ENCODE measurements at regions not wholly inside any gene's neighbourhood (a gene's known extent, or its start where the extent isn't known, plus 50 kb on each side); places are given as distances from the start of the nearest gene placed in this dataset.

- no peaks in the 10 kb centered on the region for H3K9me3 ChIP-seq (ENCODE audit: control insufficient read depth, low read length)
- H3K4me3 ChIP-seq (ENCODE audit: extremely low read depth, insufficient read depth, low read length, poor library complexity, severe bottlenecking) = no peak overlapping the region
- H3K36me3 ChIP-seq (ENCODE audit: control insufficient read depth, insufficient read depth, low read length) = no peaks in the 10 kb centered on the region
- no peak overlapping the region for H3K27ac ChIP-seq (ENCODE audit: low read depth, low read length, severe bottlenecking)
- no peaks in the 10 kb centered on the region for H3K4me1 ChIP-seq (ENCODE audit: control insufficient read depth, insufficient read depth, low read length, poor library complexity, severe bottlenecking)
- WGBS, 2 experiments (ENCODE audit: insufficient coverage in 2 of 2) = 60% methylated on average over 2 of the region's 4 CpGs; no CpG with 5 or more reads in 1 of the 2 experiments
Observed at GRCh38 chr5:61245486-61245885, 83.2 kb upstream of the SMIM15 start.

- no peak overlapping the region for H3K27ac ChIP-seq (ENCODE audit: low read depth, low read length, severe bottlenecking)
- 84 to 92% methylated on average over 4 to 7 of the region's 9 CpGs for WGBS, 2 experiments (ENCODE audit: insufficient coverage in 2 of 2)
- no peaks in the 10 kb centered on the region for H3K4me1 ChIP-seq (ENCODE audit: control insufficient read depth, insufficient read depth, low read length, poor library complexity, severe bottlenecking)
- H3K4me3 ChIP-seq (ENCODE audit: extremely low read depth, insufficient read depth, low read length, poor library complexity, severe bottlenecking) = no peak overlapping the region
- no peaks in the 10 kb centered on the region for H3K9me3 ChIP-seq (ENCODE audit: control insufficient read depth, low read length)
- H3K36me3 ChIP-seq (ENCODE audit: control insufficient read depth, insufficient read depth, low read length) = no peaks in the 10 kb centered on the region
Observed at GRCh38 chr5:61245936-61246335, 83.7 kb upstream of the SMIM15 start.

GRCh38 chr5:61246768-61247307, 84.6 kb upstream of the SMIM15 start:
- Histone ChIP-seq H3K4me3 (ENCODE audit: extremely low read depth, insufficient read depth, low read length, poor library complexity, severe bottlenecking) (no peak overlapping the region), H3K36me3 (ENCODE audit: control insufficient read depth, insufficient read depth, low read length) (no peaks in the 10 kb centered on the region), H3K9me3 (ENCODE audit: control insufficient read depth, low read length) (no peaks in the 10 kb centered on the region), H3K4me1 (ENCODE audit: control insufficient read depth, insufficient read depth, low read length, poor library complexity, severe bottlenecking) (no peaks in the 10 kb centered on the region), H3K27ac (ENCODE audit: low read depth, low read length, severe bottlenecking) (no peak overlapping the region)
- 94 to 100% methylated on average over 4 to 5 of the region's 6 CpGs for WGBS, 2 experiments (ENCODE audit: insufficient coverage in 2 of 2)

GRCh38 chr5:61251874-61252642, 80.0 kb upstream of the ZSWIM6 start:
- H3K9me3 ChIP-seq (ENCODE audit: control insufficient read depth, low read length) = no peaks in the 10 kb centered on the region
- H3K4me1 ChIP-seq (ENCODE audit: control insufficient read depth, insufficient read depth, low read length, poor library complexity, severe bottlenecking) = no peaks in the 10 kb centered on the region
- H3K27ac ChIP-seq (ENCODE audit: low read depth, low read length, severe bottlenecking) = no peak overlapping the region
- no peak overlapping the region for H3K4me3 ChIP-seq (ENCODE audit: extremely low read depth, insufficient read depth, low read length, poor library complexity, severe bottlenecking)
- WGBS, 2 experiments (ENCODE audit: insufficient coverage in 2 of 2) = 83 to 85% methylated on average over 7 to 9 of the region's 11 CpGs
- no peaks in the 10 kb centered on the region for H3K36me3 ChIP-seq (ENCODE audit: control insufficient read depth, insufficient read depth, low read length)

GRCh38 chr5:61252643-61252925, 79.5 kb upstream of the ZSWIM6 start:
- Histone ChIP-seq H3K4me3 (ENCODE audit: extremely low read depth, insufficient read depth, low read length, poor library complexity, severe bottlenecking) (no peak overlapping the region), H3K27ac (ENCODE audit: low read depth, low read length, severe bottlenecking) (no peak overlapping the region), H3K36me3 (ENCODE audit: control insufficient read depth, insufficient read depth, low read length) (no peaks in the 10 kb centered on the region), H3K9me3 (ENCODE audit: control insufficient read depth, low read length) (no peaks in the 10 kb centered on the region), H3K4me1 (ENCODE audit: control insufficient read depth, insufficient read depth, low read length, poor library complexity, severe bottlenecking) (no peaks in the 10 kb centered on the region)
- WGBS, 2 experiments (ENCODE audit: insufficient coverage in 2 of 2) = 95 to 98% methylated on average over 6 to 7 of the region's 7 CpGs

GRCh38 chr5:61253547-61253946, 78.5 kb upstream of the ZSWIM6 start:
- WGBS, 2 experiments (ENCODE audit: insufficient coverage in 2 of 2) = 74 to 100% methylated on average over 3 of the region's 3 CpGs
- no peaks in the 10 kb centered on the region for H3K4me1 ChIP-seq (ENCODE audit: control insufficient read depth, insufficient read depth, low read length, poor library complexity, severe bottlenecking)
- H3K27ac ChIP-seq (ENCODE audit: low read depth, low read length, severe bottlenecking) = no peak overlapping the region

GRCh38 chr5:61254969-61255555, 77.0 kb upstream of the ZSWIM6 start:
- WGBS, 2 experiments (ENCODE audit: insufficient coverage in 2 of 2) = 90 to 93% methylated on average over 2 of the region's 3 CpGs
- H3K4me1 ChIP-seq (ENCODE audit: control insufficient read depth, insufficient read depth, low read length, poor library complexity, severe bottlenecking) = no peaks in the 10 kb centered on the region
- H3K27ac ChIP-seq (ENCODE audit: low read depth, low read length, severe bottlenecking) = no peak overlapping the region
- no peak overlapping the region for H3K4me3 ChIP-seq (ENCODE audit: extremely low read depth, insufficient read depth, low read length, poor library complexity, severe bottlenecking)
- H3K9me3 ChIP-seq (ENCODE audit: control insufficient read depth, low read length) = no peaks in the 10 kb centered on the region
- no peaks in the 10 kb centered on the region for H3K36me3 ChIP-seq (ENCODE audit: control insufficient read depth, insufficient read depth, low read length)

More at GRCh38 chr5:61253547-61253946, 78.5 kb upstream of the ZSWIM6 start:
- no peaks in the 10 kb centered on the region for H3K9me3 ChIP-seq (ENCODE audit: control insufficient read depth, low read length)
- H3K4me3 ChIP-seq (ENCODE audit: extremely low read depth, insufficient read depth, low read length, poor library complexity, severe bottlenecking) = no peak overlapping the region
- H3K36me3 ChIP-seq (ENCODE audit: control insufficient read depth, insufficient read depth, low read length) = no peaks in the 10 kb centered on the region

- no CpG with 5 or more reads among the region's 1 CpG for WGBS, 2 experiments (ENCODE audit: insufficient coverage in 2 of 2)
- Histone ChIP-seq H3K4me3 (ENCODE audit: extremely low read depth, insufficient read depth, low read length, poor library complexity, severe bottlenecking) (no peak overlapping the region), H3K4me1 (ENCODE audit: control insufficient read depth, insufficient read depth, low read length, poor library complexity, severe bottlenecking) (no peaks in the 10 kb centered on the region), H3K27ac (ENCODE audit: low read depth, low read length, severe bottlenecking) (no peak overlapping the region), H3K9me3 (ENCODE audit: control insufficient read depth, low read length) (no peaks in the 10 kb centered on the region), H3K36me3 (ENCODE audit: control insufficient read depth, insufficient read depth, low read length) (no peaks in the 10 kb centered on the region)
Observed at GRCh38 chr5:61256474-61256873, 75.6 kb upstream of the ZSWIM6 start.

- Histone ChIP-seq H3K36me3 (ENCODE audit: control insufficient read depth, insufficient read depth, low read length) (no peaks in the 10 kb centered on the region), H3K4me1 (ENCODE audit: control insufficient read depth, insufficient read depth, low read length, poor library complexity, severe bottlenecking) (no peaks in the 10 kb centered on the region), H3K27ac (ENCODE audit: low read depth, low read length, severe bottlenecking) (no peak overlapping the region), H3K9me3 (ENCODE audit: control insufficient read depth, low read length) (no peaks in the 10 kb centered on the region), H3K4me3 (ENCODE audit: extremely low read depth, insufficient read depth, low read length, poor library complexity, severe bottlenecking) (no peak overlapping the region)
- WGBS, 2 experiments (ENCODE audit: insufficient coverage in 2 of 2) = 84 to 93% methylated on average over 2 of the region's 3 CpGs
Observed at GRCh38 chr5:61257421-61257820, 74.6 kb upstream of the ZSWIM6 start.

GRCh38 chr5:61261136-61261535, 70.9 kb upstream of the ZSWIM6 start:
- Histone ChIP-seq H3K27ac (ENCODE audit: low read depth, low read length, severe bottlenecking) (no peak overlapping the region), H3K4me3 (ENCODE audit: extremely low read depth, insufficient read depth, low read length, poor library complexity, severe bottlenecking) (no peak overlapping the region), H3K36me3 (ENCODE audit: control insufficient read depth, insufficient read depth, low read length) (no peaks in the 10 kb centered on the region), H3K9me3 (ENCODE audit: control insufficient read depth, low read length) (no peaks in the 10 kb centered on the region), H3K4me1 (ENCODE audit: control insufficient read depth, insufficient read depth, low read length, poor library complexity, severe bottlenecking) (peaks cover 10% of the 10 kb centered on the region)

GRCh38 chr5:61262080-61262479, 70.0 kb upstream of the ZSWIM6 start:
- 65 to 70% methylated on average over 3 of the region's 5 CpGs for WGBS, 2 experiments (ENCODE audit: insufficient coverage in 2 of 2)
- no peak overlapping the region for H3K27ac ChIP-seq (ENCODE audit: low read depth, low read length, severe bottlenecking)
- peaks cover 10% of the 10 kb centered on the region for H3K4me1 ChIP-seq (ENCODE audit: control insufficient read depth, insufficient read depth, low read length, poor library complexity, severe bottlenecking)
- H3K4me3 ChIP-seq (ENCODE audit: extremely low read depth, insufficient read depth, low read length, poor library complexity, severe bottlenecking) = no peak overlapping the region
- no peaks in the 10 kb centered on the region for H3K9me3 ChIP-seq (ENCODE audit: control insufficient read depth, low read length)
- H3K36me3 ChIP-seq (ENCODE audit: control insufficient read depth, insufficient read depth, low read length) = no peaks in the 10 kb centered on the region
